ENCODE measurements at regions not wholly inside any gene's neighbourhood (a gene's known extent, or its start where the extent isn't known, plus 50 kb on each side); places are given as distances from the start of the nearest gene placed in this dataset.

DNA sequence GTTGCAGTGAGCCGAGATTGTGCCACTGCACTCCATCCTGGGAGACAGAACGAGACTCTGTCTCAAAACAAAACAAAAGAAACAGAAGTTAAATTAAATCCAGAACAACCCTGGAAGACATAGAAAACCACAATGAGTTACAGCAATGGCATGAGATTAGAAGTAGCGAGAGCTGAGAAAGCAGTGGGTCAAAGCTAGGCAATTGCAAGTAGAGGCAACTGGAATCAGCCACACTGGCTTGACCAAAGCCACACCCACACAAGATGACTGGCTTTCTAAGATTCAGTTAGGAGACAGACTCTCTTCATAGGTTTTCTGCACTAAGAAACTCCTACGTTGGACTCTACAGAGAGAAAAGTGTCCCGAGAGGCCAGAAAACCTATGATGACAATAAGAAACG lies 443.0 kb downstream of the GPM6A start:
- TF ChIP-seq ZFX (IDR thresholded peaks at IDR 0.05), result no peak
- TF ChIP-seq, protein P1, sequence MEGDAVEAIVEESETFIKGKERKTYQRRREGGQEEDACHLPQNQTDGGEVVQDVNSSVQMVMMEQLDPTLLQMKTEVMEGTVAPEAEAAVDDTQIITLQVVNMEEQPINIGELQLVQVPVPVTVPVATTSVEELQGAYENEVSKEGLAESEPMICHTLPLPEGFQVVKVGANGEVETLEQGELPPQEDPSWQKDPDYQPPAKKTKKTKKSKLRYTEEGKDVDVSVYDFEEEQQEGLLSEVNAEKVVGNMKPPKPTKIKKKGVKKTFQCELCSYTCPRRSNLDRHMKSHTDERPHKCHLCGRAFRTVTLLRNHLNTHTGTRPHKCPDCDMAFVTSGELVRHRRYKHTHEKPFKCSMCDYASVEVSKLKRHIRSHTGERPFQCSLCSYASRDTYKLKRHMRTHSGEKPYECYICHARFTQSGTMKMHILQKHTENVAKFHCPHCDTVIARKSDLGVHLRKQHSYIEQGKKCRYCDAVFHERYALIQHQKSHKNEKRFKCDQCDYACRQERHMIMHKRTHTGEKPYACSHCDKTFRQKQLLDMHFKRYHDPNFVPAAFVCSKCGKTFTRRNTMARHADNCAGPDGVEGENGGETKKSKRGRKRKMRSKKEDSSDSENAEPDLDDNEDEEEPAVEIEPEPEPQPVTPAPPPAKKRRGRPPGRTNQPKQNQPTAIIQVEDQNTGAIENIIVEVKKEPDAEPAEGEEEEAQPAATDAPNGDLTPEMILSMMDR (conservative IDR thresholded peaks at IDR 0.05), result no peak
